ENCODE measurements at regions not wholly inside any gene's neighbourhood (a gene's known extent, or its start where the extent isn't known, plus 50 kb on each side); places are given as distances from the start of the nearest gene placed in this dataset.
"Not testable (repeated sequence)": the region's sequence is repeated elsewhere in the genome, so short reads cannot be mapped to it uniquely, and the experiment has no call there.

- not testable (repeated sequence) for FAIRE-seq; DNase-seq (ENCODE audit: low spot score in 2 of 2)
Measured at GRCh38 chr3:125781678-125782077, 186.4 kb upstream of the OSBPL11 start.

- FAIRE-seq; DNase-seq (ENCODE audit: low spot score in 2 of 2): not testable (repeated sequence)
Measured at GRCh38 chr3:125790312-125790711, 178.7 kb upstream of the ROPN1B start.

- FAIRE-seq; DNase-seq (ENCODE audit: low spot score in 2 of 2): not testable (repeated sequence)
Measured at GRCh38 chr3:125791021-125791420, 178.0 kb upstream of the ROPN1B start.

GRCh38 chr3:125810010-125810409 is 159.0 kb upstream of the ROPN1B start:
- not testable (repeated sequence) for DNase-seq (ENCODE audit: low spot score in 2 of 2); FAIRE-seq

- not testable (repeated sequence) for FAIRE-seq; DNase-seq (ENCODE audit: low spot score in 2 of 2)
Measured at GRCh38 chr3:125822175-125822574, 146.8 kb upstream of the ROPN1B start.

- FAIRE-seq; DNase-seq (ENCODE audit: low spot score in 2 of 2): not testable (repeated sequence)
Measured at GRCh38 chr3:125831005-125831750, 137.8 kb upstream of the ROPN1B start.

GRCh38 chr3:125835562-125835961 is 133.4 kb upstream of the ROPN1B start:
- not testable (repeated sequence) for FAIRE-seq; DNase-seq (ENCODE audit: low spot score in 2 of 2)

- not testable (repeated sequence) for DNase-seq (ENCODE audit: low spot score in 2 of 2); FAIRE-seq
Measured at GRCh38 chr3:125836011-125836551, 132.9 kb upstream of the ROPN1B start.

- DNase-seq (ENCODE audit: low spot score in 2 of 2); FAIRE-seq: not testable (repeated sequence)
Measured at GRCh38 chr3:125836786-125837185, 132.2 kb upstream of the ROPN1B start.

GRCh38 chr3:125838857-125839256 is 130.1 kb upstream of the ROPN1B start:
- FAIRE-seq, result not testable (repeated sequence)

GRCh38 chr3:125840465-125840864 is 128.5 kb upstream of the ROPN1B start:
- FAIRE-seq; DNase-seq (ENCODE audit: low spot score in 2 of 2): not testable (repeated sequence)

More at GRCh38 chr3:125838857-125839256, 130.1 kb upstream of the ROPN1B start:
- DNase-seq (ENCODE audit: low spot score in 2 of 2), result not testable (repeated sequence)

- FAIRE-seq; DNase-seq (ENCODE audit: low spot score in 2 of 2): not testable (repeated sequence)
Measured at GRCh38 chr3:125847966-125848365, 121.0 kb upstream of the ROPN1B start.

- not testable (repeated sequence) for DNase-seq (ENCODE audit: low spot score in 2 of 2); FAIRE-seq
Measured at GRCh38 chr3:125855006-125855405, 114.0 kb upstream of the ROPN1B start.

GRCh38 chr3:125860547-125860946 is 108.4 kb upstream of the ROPN1B start:
- not testable (repeated sequence) for FAIRE-seq; DNase-seq (ENCODE audit: low spot score in 2 of 2)

GRCh38 chr3:125862841-125863254 is 106.1 kb upstream of the ROPN1B start:
- DNase-seq (ENCODE audit: low spot score in 2 of 2); FAIRE-seq: not testable (repeated sequence)

- DNase-seq (ENCODE audit: low spot score in 2 of 2); FAIRE-seq: not testable (repeated sequence)
Measured at GRCh38 chr3:125864532-125864931, 104.4 kb upstream of the ROPN1B start.

GRCh38 chr3:125886006-125886405 is 83.0 kb upstream of the ROPN1B start:
- DNase-seq (ENCODE audit: low spot score in 2 of 2), result peak in 1 of 2 donors; percentile 19
- not testable (repeated sequence) for FAIRE-seq

- not testable (repeated sequence) for FAIRE-seq; DNase-seq (ENCODE audit: low spot score in 2 of 2)
Measured at GRCh38 chr3:125899181-125899580, 69.8 kb upstream of the ROPN1B start.

- FAIRE-seq; DNase-seq (ENCODE audit: low spot score in 2 of 2): not testable (repeated sequence)
Measured at GRCh38 chr3:125901473-125901872, 67.5 kb upstream of the ROPN1B start.

GRCh38 chr3:125903780-125904455 is 65.1 kb upstream of the ROPN1B start:
- DNase-seq (ENCODE audit: low spot score in 2 of 2); FAIRE-seq: not testable (repeated sequence)

GRCh38 chr3:125907279-125907678 is 61.7 kb upstream of the ROPN1B start:
- not testable (repeated sequence) for DNase-seq (ENCODE audit: low spot score in 2 of 2); FAIRE-seq
